B cell (primary cell): ENCODE measurements at regions not wholly inside any gene's neighbourhood (a gene's known extent, or its start where the extent isn't known, plus 50 kb on each side); places are given as distances from the start of the nearest gene placed in this dataset. TPM values are rescaled to one million over a fixed set of nuclear protein-coding genes. Genes with fewer than 3 reads are reported as not detected.

Experiments used
- ATAC-seq: fragments of 200-7000 bp; cut with Tn5 transposase; one replicate; pipeline ENCODE4 v1.10.0; 2021; ENCODE audit warnings: low read depth, mild to moderate bottlenecking, moderate number of reproducible peaks, moderate library complexity
- CTCF ChIA-PET: fragments of 350-600 bp; sonication (Branson Sonifier 250); formaldehyde crosslinking; loops from one replicate; lab custom pipeline; 2021; ENCODE audit warnings: antibody characterized with exemption, inconsistent platforms; lab: Charles Lee
- POLR2A ChIA-PET: fragments of 350-600 bp; sonication (Branson Sonifier 250); formaldehyde crosslinking; loops from one replicate; lab custom pipeline; 2021; ENCODE audit warnings: antibody characterized with exemption; lab: Charles Lee
- DNase-seq: peaks from one replicate; pipeline ENCODE4 v3.0.0; 2013
- H2AFZ ChIP-seq: 2 replicates; pipeline ENCODE4 v1.6.1; 2012; ENCODE audit warnings: mild to moderate bottlenecking, low read depth, low read length; ENCODE audit not compliant: insufficient read depth, poor library complexity, severe bottlenecking
- H3K27ac ChIP-seq, 2 donors: 1 replicate in 1 of 2; 2 replicates in 1 of 2; pipeline ENCODE4 v1.5.1; 2012 to 2013; ENCODE audit warnings: low read length in 2 of 2, mild to moderate bottlenecking in 2 of 2, moderate library complexity in 1 of 2
- H3K27me3 ChIP-seq, 4 experiments: fragments of 200-600 bp in 1 of 4; sonication (generic) in 1 of 4; replicated peaks in 1 of 4; 1 replicate in 2 of 4; 2 replicates in 2 of 4; pipeline versions ENCODE4 v1.6.1 to v1.7.0; 2013 to 2016; ENCODE audit warnings: low read length in 3 of 4, mild to moderate bottlenecking in 2 of 4, mixed read lengths in 1 of 4, moderate library complexity in 1 of 4; ENCODE audit not compliant: insufficient read depth in 4 of 4, control insufficient read depth in 3 of 4; ENCODE audit errors: control extremely low read depth in 1 of 4
- H3K36me3 ChIP-seq, 2 experiments: replicated peaks in 1 of 2; 1 replicate in 1 of 2; 2 replicates in 1 of 2; pipeline versions ENCODE4 v1.6.1 to v1.7.1; 2013; ENCODE audit warnings: low read length in 1 of 2; ENCODE audit not compliant: insufficient read depth in 2 of 2, control insufficient read depth in 1 of 2; ENCODE audit errors: control extremely low read depth in 1 of 2, extremely low read depth in 1 of 2
- H3K4me1 ChIP-seq, 2 donors: fragments of 200-600 bp in 1 of 2; sonication (generic) in 1 of 2; 1 replicate in 1 of 2; 2 replicates in 1 of 2; pipeline versions ENCODE4 v1.5.1 to v1.6.1; 2013 to 2017; ENCODE audit warnings: low read length in 2 of 2; ENCODE audit not compliant: control insufficient read depth in 2 of 2, insufficient read depth in 2 of 2
- H3K4me2 ChIP-seq: replicated peaks from 2 replicates; pipeline ENCODE3; 2012; ENCODE audit warnings: mild to moderate bottlenecking, low read depth, low read length; ENCODE audit not compliant: poor library complexity, severe bottlenecking
- H3K4me3 ChIP-seq, 5 experiments: fragments of 200-600 bp in 1 of 5; sonication (generic) in 1 of 5; 1 replicate in 3 of 5; 2 replicates in 2 of 5; pipeline versions ENCODE4 v1.5.1 to v1.7.0; 2011 to 2016; ENCODE audit warnings: low read length in 4 of 5, mild to moderate bottlenecking in 4 of 5, low read depth in 2 of 5, control low read depth in 1 of 5, moderate library complexity in 1 of 5; ENCODE audit not compliant: insufficient read depth in 1 of 5; ENCODE audit errors: control extremely low read depth in 1 of 5, extremely low read depth in 1 of 5
- H3K79me2 ChIP-seq: fragments of 200-600 bp; sonication (generic); one replicate; pipeline ENCODE4 v1.6.0; 2016; ENCODE audit warnings: low read length; ENCODE audit not compliant: control insufficient read depth, insufficient read depth
- H3K9ac ChIP-seq: fragments of 200-600 bp; sonication (generic); 2 replicates; pipeline ENCODE4 v1.6.1; 2017; ENCODE audit warnings: mild to moderate bottlenecking, low read length, moderate library complexity
- H3K9me3 ChIP-seq, 3 donors: one replicate each; pipeline versions ENCODE4 v1.6.1 to v1.7.1; 2013; ENCODE audit warnings: low read length in 2 of 3; ENCODE audit not compliant: control insufficient read depth in 2 of 3, insufficient read depth in 1 of 3; ENCODE audit errors: control extremely low read depth in 1 of 3
- H4K20me1 ChIP-seq: 2 replicates; pipeline ENCODE4 v1.6.0; 2012; ENCODE audit warnings: mild to moderate bottlenecking, low read length; ENCODE audit not compliant: insufficient read depth, control insufficient read depth, poor library complexity, severe bottlenecking
- H3K27ac Mint-ChIP-seq: one replicate; pipeline ENCODE4 v1.8.0; 2021; ENCODE audit warnings: mixed read lengths
- H3K27me3 Mint-ChIP-seq: one replicate; pipeline ENCODE4 v1.8.0; 2021; ENCODE audit warnings: mixed read lengths
- H3K4me1 Mint-ChIP-seq: one replicate; pipeline ENCODE4 v1.8.0; 2021; ENCODE audit warnings: mixed read lengths
- H3K4me3 Mint-ChIP-seq: one replicate; pipeline ENCODE4 v1.8.0; 2021; ENCODE audit warnings: mixed read lengths
- H3K9me3 Mint-ChIP-seq: one replicate; pipeline ENCODE4 v1.8.0; 2022; ENCODE audit warnings: mixed read lengths; ENCODE audit not compliant: insufficient read depth
- EZH2 ChIP-seq: IDR thresholded peaks from 2 replicates; pipeline ENCODE4 v1.6.1; 2012; ENCODE audit warnings: borderline replicate concordance, low read depth, mild to moderate bottlenecking, moderate library complexity, low read length; ENCODE audit not compliant: insufficient read depth, poor library complexity, severe bottlenecking
- WGBS: methylation state at CpG from one replicate; pipeline ENCODE4 v1.1.5; 2013; ENCODE audit warnings: missing lambda C conversion rate; ENCODE audit not compliant: insufficient coverage; 5-methylcytosine and 5-hydroxymethylcytosine counted together
- intact Hi-C: fragments of 100-400 bp; cut with micrococcal nuclease; formaldehyde crosslinking; loops from one replicate; pipeline ENCODE4 v1.10.0; 2022
- small RNA-seq: library from RNA; depleted of rRNA; stranded (forward); fragments of <200 nt; gene quantifications from one replicate; pipeline ENCODE3, GENCODE V24; 2012; ENCODE audit warnings: low replicate concordance, low read depth; ENCODE audit not compliant: insufficient read length
- TF ChIP-seq, protein P1 (sequence below): fragments of 200-600 bp; IDR thresholded peaks from one replicate; pipeline ENCODE4 v1.8.0; 2022; ENCODE audit warnings: antibody characterized with exemption, mild to moderate bottlenecking

DNA sequence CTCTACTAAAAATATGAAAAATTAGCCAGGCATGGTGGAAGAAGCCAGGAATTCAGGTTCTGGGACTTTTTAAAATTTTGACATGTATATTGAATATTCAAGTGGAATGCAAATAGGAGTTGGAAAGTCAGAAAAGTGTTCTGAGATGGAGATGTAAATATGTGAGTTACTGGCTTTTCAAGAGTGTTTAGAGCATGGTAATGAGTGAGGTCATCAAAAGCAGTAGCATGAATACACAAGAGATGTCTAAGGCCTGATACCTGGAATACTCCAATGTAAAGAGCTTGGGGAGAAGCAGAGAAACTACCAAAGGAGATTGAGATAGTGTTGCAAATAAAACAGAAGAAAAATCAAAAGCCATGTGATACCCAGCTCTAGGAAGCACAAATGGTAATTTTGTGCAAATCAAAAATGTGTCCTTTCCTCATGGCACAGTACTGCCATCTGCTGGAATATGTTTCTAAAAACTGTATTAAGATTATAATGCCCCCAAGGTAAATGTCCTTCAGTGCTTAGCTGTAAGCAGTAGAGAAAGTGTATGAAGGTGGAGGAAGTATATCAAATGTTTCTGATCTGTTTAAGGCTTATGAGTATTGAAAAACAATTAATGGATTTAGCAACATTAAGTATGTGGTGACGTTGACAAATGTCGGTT, 908.4 kb downstream of the KCNJ18 start:
- DNase-seq (no peak), ATAC-seq (no peak)
- Mint-ChIP-seq H3K27ac (no peak overlapping the region), H3K4me1 (no peaks in the 10 kb centered on the region), H3K27me3 (no peaks in the 10 kb centered on the region), H3K4me3 (no peak overlapping the region), H3K9me3 (peaks cover 3% of the 10 kb centered on the region)
- intact Hi-C loops: no loop called here
- H3K36me3 ChIP-seq: no peaks in the 10 kb centered on the region
- H3K4me1 ChIP-seq: no peaks in the 10 kb centered on the region
- TF ChIP-seq, protein P1, sequence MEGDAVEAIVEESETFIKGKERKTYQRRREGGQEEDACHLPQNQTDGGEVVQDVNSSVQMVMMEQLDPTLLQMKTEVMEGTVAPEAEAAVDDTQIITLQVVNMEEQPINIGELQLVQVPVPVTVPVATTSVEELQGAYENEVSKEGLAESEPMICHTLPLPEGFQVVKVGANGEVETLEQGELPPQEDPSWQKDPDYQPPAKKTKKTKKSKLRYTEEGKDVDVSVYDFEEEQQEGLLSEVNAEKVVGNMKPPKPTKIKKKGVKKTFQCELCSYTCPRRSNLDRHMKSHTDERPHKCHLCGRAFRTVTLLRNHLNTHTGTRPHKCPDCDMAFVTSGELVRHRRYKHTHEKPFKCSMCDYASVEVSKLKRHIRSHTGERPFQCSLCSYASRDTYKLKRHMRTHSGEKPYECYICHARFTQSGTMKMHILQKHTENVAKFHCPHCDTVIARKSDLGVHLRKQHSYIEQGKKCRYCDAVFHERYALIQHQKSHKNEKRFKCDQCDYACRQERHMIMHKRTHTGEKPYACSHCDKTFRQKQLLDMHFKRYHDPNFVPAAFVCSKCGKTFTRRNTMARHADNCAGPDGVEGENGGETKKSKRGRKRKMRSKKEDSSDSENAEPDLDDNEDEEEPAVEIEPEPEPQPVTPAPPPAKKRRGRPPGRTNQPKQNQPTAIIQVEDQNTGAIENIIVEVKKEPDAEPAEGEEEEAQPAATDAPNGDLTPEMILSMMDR: no peak
- TF ChIP-seq EZH2: no peak
- H3K9me3 ChIP-seq: no peaks in the 10 kb centered on the region
- no peaks in the 10 kb centered on the region for H3K27me3 ChIP-seq
- H3K9ac ChIP-seq: no peak overlapping the region
- no peaks in the 10 kb centered on the region for H4K20me1 ChIP-seq
- H2AFZ ChIP-seq: no peak overlapping the region
- WGBS: no CpG with 5 or more reads among the region's 2 CpGs
- H3K79me2 ChIP-seq: no peaks in the 10 kb centered on the region
- H3K4me3 ChIP-seq: no peak overlapping the region
- ChIA-PET POLR2A (no interaction called here), CTCF (no interaction called here)
- H3K4me2 ChIP-seq: no peak overlapping the region
- no peak overlapping the region for H3K27ac ChIP-seq

Small RNA genes lying in the stretch of these regions (small RNA-seq; reads per million reads assigned to genes)
- not detected for gene ABBA01006766.1
- gene NMTRS-TGA3-1: not detected
